GM21825 (cell line): ENCODE measurements at regions not wholly inside any gene's neighbourhood (a gene's known extent, or its start where the extent isn't known, plus 50 kb on each side); places are given as distances from the start of the nearest gene placed in this dataset.
A peak's percentile ranks its signal among the peaks of the same experiment; 100 is the strongest.
"Not testable (repeated sequence)": the region's sequence is repeated elsewhere in the genome, so short reads cannot be mapped to it uniquely, and the experiment has no call there.

Source experiments
- ATAC-seq: cut with Tn5 transposase; IDR thresholded peaks from one replicate; pipeline ENCODE4 v1.9.1; 2021; ENCODE audit warnings: mild to moderate bottlenecking, moderate library complexity; ENCODE audit not compliant: unreplicated experiment

GRCh38 chr1:221867003-221867402, 125.1 kb upstream of the DUSP10 start:
- ATAC-seq = no peak

GRCh38 chr1:221865808-221866207, 123.9 kb upstream of the DUSP10 start:
- ATAC-seq = no peak

DNA sequence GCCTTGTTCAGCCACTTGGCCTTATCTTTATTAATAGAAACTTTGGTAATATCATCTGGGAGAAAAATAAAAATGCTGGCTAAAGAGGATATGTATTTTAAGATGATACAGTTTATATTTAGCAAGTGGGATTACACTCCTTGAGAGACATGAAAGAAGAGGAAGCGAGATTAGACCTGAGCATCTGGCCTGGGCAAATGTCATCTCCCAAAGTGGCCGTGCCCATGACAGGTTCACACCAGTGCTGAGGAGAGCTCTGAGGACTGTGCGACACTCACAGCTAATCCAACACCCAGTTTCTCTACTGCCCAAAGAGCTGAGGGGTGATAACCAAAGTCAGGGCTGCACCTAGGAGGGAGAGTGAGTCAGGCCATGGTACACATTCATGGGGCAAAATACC, 121.7 kb upstream of the DUSP10 start:
- no peak for ATAC-seq

GRCh38 chr1:221862971-221863370, 121.1 kb upstream of the DUSP10 start:
- ATAC-seq = no peak

- ATAC-seq = no peak
Observed at GRCh38 chr1:221858818-221859611, 117.1 kb upstream of the DUSP10 start.

GRCh38 chr1:221857094-221857444, 115.2 kb upstream of the DUSP10 start:
- not testable (repeated sequence) for ATAC-seq

GRCh38 chr1:221856228-221857093, 114.6 kb upstream of the DUSP10 start:
- no peak for ATAC-seq

GRCh38 chr1:221855156-221855555, 113.3 kb upstream of the DUSP10 start:
- ATAC-seq = no peak

DNA sequence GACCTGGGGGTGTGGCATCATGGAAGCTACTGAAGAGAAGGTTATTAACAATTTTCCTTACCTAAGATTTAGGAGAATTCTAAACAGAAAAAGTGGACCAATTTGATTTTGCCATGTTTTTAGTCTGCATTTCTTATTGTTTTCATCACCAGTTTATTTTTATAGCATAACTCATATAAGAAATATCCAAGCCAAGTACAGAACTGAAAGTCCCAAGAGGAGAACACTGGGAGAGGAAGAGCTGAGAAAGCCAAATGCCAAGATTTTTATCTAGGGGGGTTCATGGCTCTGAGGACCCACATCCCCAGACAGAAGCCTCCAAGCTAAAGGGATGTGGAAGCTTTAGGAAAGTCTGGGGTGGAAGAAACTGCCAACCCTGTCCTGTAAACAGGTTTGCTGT, 109.4 kb upstream of the DUSP10 start:
- no peak for ATAC-seq

DNA sequence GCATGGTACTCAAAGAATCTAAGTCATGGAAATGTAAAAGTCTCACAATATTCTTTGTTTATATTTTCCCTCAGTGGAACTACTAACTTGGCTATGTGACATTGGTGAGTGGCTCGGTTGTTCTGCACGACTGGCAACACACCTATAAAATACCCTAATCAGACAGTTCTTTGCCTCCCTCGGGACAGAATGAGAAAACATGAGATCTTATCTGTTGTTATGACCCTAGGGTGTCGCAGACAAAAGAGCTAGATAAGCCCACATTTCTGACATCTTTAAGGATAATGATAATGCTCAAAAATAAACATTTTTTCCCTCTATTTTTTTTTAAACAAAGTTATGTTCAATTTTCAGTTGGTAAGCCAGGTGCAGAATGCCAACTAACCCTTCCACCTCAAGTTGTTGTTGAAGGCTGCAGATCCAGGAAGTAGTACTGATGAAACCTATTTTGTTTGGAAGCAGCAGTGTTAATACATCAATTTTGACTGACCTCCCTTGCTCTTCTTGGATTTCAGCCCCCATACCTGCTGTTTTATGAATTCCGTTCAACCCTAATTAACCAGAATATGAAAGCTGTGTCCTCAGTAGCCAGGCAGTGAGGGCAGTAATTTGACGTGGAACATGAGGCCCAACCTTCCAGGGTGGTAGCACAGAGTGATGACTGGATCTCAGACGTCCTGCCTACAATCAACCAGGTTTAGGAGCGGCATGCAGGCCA, 108.7 kb upstream of the DUSP10 start:
- no peak for ATAC-seq

GRCh38 chr1:221849897-221850296, 108.0 kb upstream of the DUSP10 start:
- ATAC-seq = no peak

- ATAC-seq = no peak
Observed at GRCh38 chr1:221849110-221849509, 107.2 kb upstream of the DUSP10 start.

- no peak for ATAC-seq
Observed at GRCh38 chr1:221847676-221848075, 105.8 kb upstream of the DUSP10 start.

- ATAC-seq = no peak
Observed at GRCh38 chr1:221845650-221846371, 103.9 kb upstream of the DUSP10 start.

DNA sequence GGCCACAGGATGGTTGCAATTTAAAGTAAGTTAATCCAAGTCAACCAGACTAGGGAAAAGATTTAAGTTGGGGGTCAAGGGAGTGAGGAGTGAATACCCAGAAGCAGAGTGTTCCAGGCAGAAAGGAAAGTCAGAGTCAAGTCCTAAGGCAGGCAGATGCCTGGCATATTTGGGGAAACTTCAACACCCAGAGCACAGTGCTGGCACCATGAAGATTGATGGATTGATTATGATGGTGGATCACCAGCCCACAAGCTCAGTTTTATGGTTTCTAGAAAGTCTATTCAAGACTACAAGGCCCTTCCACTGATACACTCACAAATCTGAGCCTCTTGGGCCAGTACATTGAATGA, 100.1 kb upstream of the DUSP10 start:
- ATAC-seq = no peak

DNA sequence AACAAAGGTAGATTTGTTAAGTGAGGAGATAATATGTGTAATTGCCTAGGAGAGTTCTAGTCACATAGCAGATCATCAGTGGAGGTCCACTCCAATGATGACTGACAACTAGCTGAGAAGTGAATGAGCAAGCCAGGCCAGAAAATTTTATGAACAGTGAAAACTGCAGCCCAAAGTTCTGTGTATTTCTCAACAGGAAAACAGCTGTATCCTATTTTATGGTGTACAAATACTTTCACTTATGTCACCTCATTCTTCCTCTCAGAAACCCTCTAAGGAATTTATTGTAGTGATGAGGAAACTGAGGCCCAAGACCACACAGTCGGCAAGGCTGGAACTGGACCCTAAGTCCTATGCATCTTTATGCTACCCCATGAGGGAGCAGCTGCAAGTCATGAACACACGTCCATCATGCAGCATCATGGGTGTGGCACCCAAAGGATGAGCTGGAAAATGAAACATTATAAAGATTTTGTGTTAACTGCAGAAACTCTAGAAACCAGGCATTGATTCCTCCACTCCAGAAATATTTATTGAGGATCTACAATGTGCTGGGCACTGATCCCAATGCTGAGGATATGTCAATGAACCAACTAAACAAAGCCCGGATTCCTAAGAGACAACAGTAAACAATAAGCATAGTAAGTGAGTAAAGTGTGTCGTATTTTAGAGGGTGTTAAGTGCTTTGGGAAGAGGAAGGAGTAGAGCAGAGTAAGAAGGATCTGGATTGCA, 99.5 kb upstream of the DUSP10 start:
- no peak for ATAC-seq

GRCh38 chr1:221840511-221841243, 98.8 kb upstream of the DUSP10 start:
- peak; percentile 35 for ATAC-seq

DNA sequence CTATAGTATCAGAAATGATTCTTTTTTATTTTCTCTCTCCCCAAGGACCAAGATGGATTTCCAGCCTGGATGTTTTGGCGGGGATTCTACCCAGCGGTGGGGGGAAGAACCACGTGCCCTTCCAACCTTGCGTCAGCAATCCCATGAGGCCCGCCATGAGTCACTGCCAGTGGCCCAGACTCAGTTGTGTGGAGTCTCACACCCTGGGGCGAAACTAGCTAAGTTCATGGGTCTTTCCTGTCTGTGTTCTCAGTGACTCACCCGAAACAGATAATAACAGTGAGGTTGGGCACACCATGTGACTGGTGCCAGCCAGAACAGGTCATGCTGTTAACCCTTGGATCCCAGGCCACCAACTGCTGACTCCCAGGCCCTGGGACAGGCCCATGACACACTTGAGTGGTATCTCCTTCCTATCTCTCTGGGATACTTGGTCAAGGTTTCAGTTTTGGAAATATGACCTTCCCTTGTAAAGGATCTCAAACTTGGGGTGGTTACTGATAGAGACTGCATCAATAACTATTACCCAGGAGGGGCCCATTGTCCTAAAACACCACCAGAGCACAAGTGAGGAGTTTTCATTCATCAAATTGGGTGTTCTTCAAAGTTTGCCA, 98.0 kb upstream of the DUSP10 start:
- ATAC-seq = peak; percentile 92

GRCh38 chr1:221839321-221839720, 97.4 kb upstream of the DUSP10 start:
- peak; percentile 23 for ATAC-seq
